ENCODE measurements at regions not wholly inside any gene's neighbourhood (a gene's known extent, or its start where the extent isn't known, plus 50 kb on each side); places are given as distances from the start of the nearest gene placed in this dataset.
"Not testable (repeated sequence)": the region's sequence is repeated elsewhere in the genome, so short reads cannot be mapped to it uniquely, and the experiment has no call there.

- POLR2A ChIA-PET (ENCODE audit: low non-redundant PET): no interaction called here
Measured at GRCh38 chr1:157312082-157312812, 174.1 kb upstream of the ETV3 start.

GRCh38 chr1:157311730-157312081 lies 173.5 kb upstream of the ETV3 start:
- no peak for TF ChIP-seq CTCF (conservative IDR thresholded peaks at IDR 0.05; ENCODE audit: low read depth)
- CTCF ChIA-PET: no interaction called here
- H3K27ac ChIP-seq: no peak overlapping the region
- POLR2A ChIA-PET (ENCODE audit: low non-redundant PET): no interaction called here
- DNase-seq (ENCODE audit: low spot score): no peak

More at GRCh38 chr1:157312082-157312812, 174.1 kb upstream of the ETV3 start:
- TF ChIP-seq CTCF (conservative IDR thresholded peaks at IDR 0.05; ENCODE audit: low read depth): no peak
- no peak overlapping the region for H3K27ac ChIP-seq
- CTCF ChIA-PET: no interaction called here
- DNase-seq (ENCODE audit: low spot score): no peak

GRCh38 chr1:157310805-157311729 lies 172.9 kb upstream of the ETV3 start:
- H3K27ac ChIP-seq; DNase-seq (ENCODE audit: low spot score); POLR2A ChIA-PET (ENCODE audit: low non-redundant PET); CTCF ChIA-PET: not testable (repeated sequence)

- no peak for TF ChIP-seq CTCF (conservative IDR thresholded peaks at IDR 0.05; ENCODE audit: low read depth)
- no peak overlapping the region for H3K27ac ChIP-seq
- DNase-seq (ENCODE audit: low spot score): no peak
- ChIA-PET CTCF (no interaction called here), POLR2A (ENCODE audit: low non-redundant PET) (no interaction called here)
Measured at GRCh38 chr1:157310401-157310800, 172.2 kb upstream of the ETV3 start.

- DNase-seq (ENCODE audit: low spot score): no peak
- ChIA-PET CTCF (no interaction called here), POLR2A (ENCODE audit: low non-redundant PET) (no interaction called here)
- no peak overlapping the region for H3K27ac ChIP-seq
- TF ChIP-seq CTCF (conservative IDR thresholded peaks at IDR 0.05; ENCODE audit: low read depth): no peak
Measured at GRCh38 chr1:157307491-157307890, 169.3 kb upstream of the ETV3 start.

- CTCF ChIA-PET: no interaction called here
- TF ChIP-seq CTCF (conservative IDR thresholded peaks at IDR 0.05; ENCODE audit: low read depth): no peak
- no peak for DNase-seq (ENCODE audit: low spot score)
- POLR2A ChIA-PET (ENCODE audit: low non-redundant PET): no interaction called here
- H3K27ac ChIP-seq: no peak overlapping the region
Measured at GRCh38 chr1:157306896-157307295, 168.7 kb upstream of the ETV3 start.

GRCh38 chr1:157304271-157304670 lies 166.1 kb upstream of the ETV3 start:
- ChIA-PET POLR2A (ENCODE audit: low non-redundant PET) (no interaction called here), CTCF (interaction anchor here (0.7 kb wide), 2 partner anchors 54 to 444 kb away, joined by 3 read pairs; no protein-coding TSS in a partner anchor)
- no peak for DNase-seq (ENCODE audit: low spot score)
- H3K27ac ChIP-seq: no peak overlapping the region
- no peak for TF ChIP-seq CTCF (conservative IDR thresholded peaks at IDR 0.05; ENCODE audit: low read depth)

Data from RWPE1 (cell line).